WTC11 (cell line): ENCODE measurements at regions not wholly inside any gene's neighbourhood (a gene's known extent, or its start where the extent isn't known, plus 50 kb on each side); places are given as distances from the start of the nearest gene placed in this dataset.

Experiments used
- ATAC-seq: fragments of 200-7000 bp; cut with Tn5 transposase; 2 replicates; pipeline ENCODE4 v1.10.0; 2021; ENCODE audit warnings: mild to moderate bottlenecking, moderate library complexity
- CTCF ChIA-PET: fragments of 300-600 bp; sonication (Branson Sonifier 250); formaldehyde crosslinking; loops from one replicate; lab custom pipeline; 2021; ENCODE audit warnings: antibody characterized with exemption; lab: Charles Lee
- POLR2A ChIA-PET: fragments of 350-600 bp; sonication (Branson Sonifier 250); formaldehyde crosslinking; loops from one replicate; lab custom pipeline; 2021; ENCODE audit warnings: antibody characterized with exemption; lab: Charles Lee
- DNase-seq: peaks from one replicate; pipeline ENCODE4 v3.0.0; 2021; ENCODE audit warnings: low spot score
- H3K27ac Mint-ChIP-seq: 2 replicates; pipeline ENCODE4 v1.8.0; 2021; ENCODE audit warnings: mixed read lengths
- H3K27me3 Mint-ChIP-seq: 2 replicates; pipeline ENCODE4 v1.8.0; 2021; ENCODE audit warnings: low read depth, mild to moderate bottlenecking, moderate library complexity, mixed read lengths
- H3K36me3 Mint-ChIP-seq: 2 replicates; pipeline ENCODE4 v1.8.0; 2021; ENCODE audit warnings: mixed read lengths
- H3K4me1 Mint-ChIP-seq: 2 replicates; pipeline ENCODE4 v1.8.0; 2022; ENCODE audit warnings: mixed read lengths
- H3K4me3 Mint-ChIP-seq: 2 replicates; pipeline ENCODE4 v1.8.0; 2021; ENCODE audit warnings: mild to moderate bottlenecking, moderate library complexity, mixed read lengths
- H3K9me3 Mint-ChIP-seq: 2 replicates; pipeline ENCODE4 v1.8.0; 2021; ENCODE audit warnings: mixed read lengths
- CBFB ChIP-seq: sonication (generic); formaldehyde crosslinking; IDR thresholded peaks from 2 replicates; pipeline ENCODE4 v1.8.1; 2022; ENCODE audit warnings: mild to moderate bottlenecking, low read depth, missing genetic modification reagents
- ELF4 ChIP-seq: sonication (generic); formaldehyde crosslinking; IDR thresholded peaks from 2 replicates; pipeline ENCODE4 v1.8.1; 2022; ENCODE audit warnings: low read depth, mild to moderate bottlenecking, moderate library complexity, missing genetic modification reagents
- EMX1 ChIP-seq: fragments of 250-450 bp; sonication (Bioruptor Pico); IDR thresholded peaks from 2 replicates; pipeline ENCODE4 v1.8.0; 2021; ENCODE audit warnings: mild to moderate bottlenecking
- IRF2 ChIP-seq: sonication (generic); formaldehyde crosslinking; IDR thresholded peaks from 2 replicates; pipeline ENCODE4 v1.8.0; 2022; ENCODE audit warnings: low read depth, missing genetic modification reagents, borderline replicate concordance
- JUN ChIP-seq: sonication (generic); formaldehyde crosslinking; IDR thresholded peaks from 2 replicates; pipeline ENCODE4 v1.8.0; 2023; ENCODE audit warnings: mild to moderate bottlenecking, missing genetic modification reagents
- KAT7 ChIP-seq: sonication (generic); formaldehyde crosslinking; IDR thresholded peaks from 2 replicates; pipeline ENCODE4 v1.8.1; 2023; ENCODE audit warnings: missing genetic modification reagents, mild to moderate bottlenecking, borderline replicate concordance
- NFATC4 ChIP-seq: fragments of 250-450 bp; sonication (Bioruptor Pico); IDR thresholded peaks from 2 replicates; pipeline ENCODE4 v1.9.0; 2021; ENCODE audit warnings: mild to moderate bottlenecking
- NR2C2 ChIP-seq: sonication (generic); formaldehyde crosslinking; IDR thresholded peaks from 2 replicates; pipeline ENCODE4 v1.8.0; 2022; ENCODE audit warnings: mild to moderate bottlenecking, missing genetic modification reagents
- PRRX2 ChIP-seq: fragments of 250-450 bp; sonication (Bioruptor Pico); IDR thresholded peaks from 2 replicates; pipeline ENCODE4 v1.8.0; 2021; ENCODE audit warnings: mild to moderate bottlenecking
- TEAD1 ChIP-seq: sonication (generic); formaldehyde crosslinking; IDR thresholded peaks from 2 replicates; pipeline ENCODE4 v1.8.0; 2022; ENCODE audit warnings: mild to moderate bottlenecking, missing genetic modification reagents
- TEAD4 ChIP-seq: sonication (generic); formaldehyde crosslinking; IDR thresholded peaks from 2 replicates; pipeline ENCODE4 v1.8.0; 2022; ENCODE audit warnings: mild to moderate bottlenecking, missing genetic modification reagents
- ZNF232 ChIP-seq: sonication (generic); formaldehyde crosslinking; IDR thresholded peaks from 2 replicates; pipeline ENCODE4 v1.8.0; 2022; ENCODE audit warnings: mild to moderate bottlenecking, missing genetic modification reagents
- ZNF263 ChIP-seq: sonication (generic); formaldehyde crosslinking; IDR thresholded peaks from 2 replicates; pipeline ENCODE4 v1.8.1; 2022; ENCODE audit warnings: low read depth, mild to moderate bottlenecking, moderate library complexity, missing genetic modification reagents
- ZNF396 ChIP-seq: fragments of 250-450 bp; sonication (Bioruptor Pico); IDR thresholded peaks from 2 replicates; pipeline ENCODE4 v1.8.0; 2021; ENCODE audit warnings: mild to moderate bottlenecking, moderate library complexity, borderline replicate concordance
- ZNF671 ChIP-seq: fragments of 250-450 bp; sonication (Bioruptor Pico); IDR thresholded peaks from 2 replicates; pipeline ENCODE4 v1.8.0; 2021; ENCODE audit warnings: mild to moderate bottlenecking
- TF ChIP-seq, protein P1 (sequence below): sonication (generic); formaldehyde crosslinking; IDR thresholded peaks from 2 replicates; pipeline ENCODE4 v1.8.0; 2022; ENCODE audit warnings: mild to moderate bottlenecking, missing genetic modification reagents
- TF ChIP-seq, protein P2 (sequence below): sonication (generic); formaldehyde crosslinking; IDR thresholded peaks from 2 replicates; pipeline ENCODE4 v1.8.1; 2022; ENCODE audit warnings: low read depth, mild to moderate bottlenecking, moderate library complexity, missing genetic modification reagents, borderline replicate concordance
- TF ChIP-seq, protein P3 (sequence below): fragments of 250-450 bp; sonication (Bioruptor Pico); IDR thresholded peaks from 2 replicates; pipeline ENCODE4 v1.9.0; 2021; ENCODE audit warnings: mild to moderate bottlenecking
- TF ChIP-seq, protein P4 (sequence below): sonication (generic); formaldehyde crosslinking; IDR thresholded peaks from 2 replicates; pipeline ENCODE4 v1.8.1; 2023; ENCODE audit warnings: mild to moderate bottlenecking, missing genetic modification reagents, moderate library complexity
- TF ChIP-seq, protein P5 (sequence below): sonication (generic); formaldehyde crosslinking; IDR thresholded peaks from 2 replicates; pipeline ENCODE4 v1.8.1; 2023; ENCODE audit warnings: mild to moderate bottlenecking, missing genetic modification reagents
- TF ChIP-seq, protein P6 (sequence below): sonication (generic); formaldehyde crosslinking; IDR thresholded peaks from 2 replicates; pipeline ENCODE4 v1.8.1; 2022; ENCODE audit warnings: missing genetic modification reagents, borderline replicate concordance
- TF ChIP-seq, protein P7 (sequence below): sonication (generic); formaldehyde crosslinking; IDR thresholded peaks from 2 replicates; pipeline ENCODE4 v1.8.1; 2022; ENCODE audit warnings: mild to moderate bottlenecking, missing genetic modification reagents, moderate library complexity, borderline replicate concordance

DNA sequence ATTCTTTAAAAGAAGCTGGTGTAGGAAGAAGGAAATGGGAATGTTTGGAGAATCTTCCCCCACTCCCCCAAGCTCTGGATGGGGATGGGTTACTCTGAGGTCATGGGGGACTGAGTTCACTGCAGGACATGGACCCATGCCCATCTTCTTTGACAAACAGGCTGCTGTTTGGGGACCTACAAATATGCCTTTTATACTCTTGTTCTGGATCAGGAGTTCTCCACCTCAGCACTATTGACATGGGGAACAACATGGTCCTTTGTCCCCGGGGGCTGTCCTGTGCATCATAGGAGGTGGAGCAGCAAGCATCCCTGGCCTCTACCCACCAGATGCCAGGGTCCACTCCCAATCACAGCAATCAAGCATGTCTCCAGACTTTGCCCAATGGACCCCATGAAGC lies 365.8 kb upstream of the C1orf174 start (continued):
- TF ChIP-seq, protein P1, sequence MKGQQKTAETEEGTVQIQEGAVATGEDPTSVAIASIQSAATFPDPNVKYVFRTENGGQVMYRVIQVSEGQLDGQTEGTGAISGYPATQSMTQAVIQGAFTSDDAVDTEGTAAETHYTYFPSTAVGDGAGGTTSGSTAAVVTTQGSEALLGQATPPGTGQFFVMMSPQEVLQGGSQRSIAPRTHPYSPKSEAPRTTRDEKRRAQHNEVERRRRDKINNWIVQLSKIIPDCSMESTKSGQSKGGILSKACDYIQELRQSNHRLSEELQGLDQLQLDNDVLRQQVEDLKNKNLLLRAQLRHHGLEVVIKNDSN (CRISPR knock-in tag): no peak
- TF ChIP-seq EMX1 (CRISPR knock-in tag) (no peak), ELF4 (CRISPR knock-in tag) (no peak), PRRX2 (CRISPR knock-in tag) (no peak), KAT7 (CRISPR knock-in tag) (no peak), JUN (CRISPR knock-in tag) (no peak), TEAD4 (CRISPR knock-in tag) (no peak)
- TF ChIP-seq, protein P2, sequence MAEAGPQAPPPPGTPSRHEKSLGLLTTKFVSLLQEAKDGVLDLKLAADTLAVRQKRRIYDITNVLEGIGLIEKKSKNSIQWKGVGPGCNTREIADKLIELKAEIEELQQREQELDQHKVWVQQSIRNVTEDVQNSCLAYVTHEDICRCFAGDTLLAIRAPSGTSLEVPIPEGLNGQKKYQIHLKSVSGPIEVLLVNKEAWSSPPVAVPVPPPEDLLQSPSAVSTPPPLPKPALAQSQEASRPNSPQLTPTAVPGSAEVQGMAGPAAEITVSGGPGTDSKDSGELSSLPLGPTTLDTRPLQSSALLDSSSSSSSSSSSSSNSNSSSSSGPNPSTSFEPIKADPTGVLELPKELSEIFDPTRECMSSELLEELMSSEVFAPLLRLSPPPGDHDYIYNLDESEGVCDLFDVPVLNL: no peak

DNA sequence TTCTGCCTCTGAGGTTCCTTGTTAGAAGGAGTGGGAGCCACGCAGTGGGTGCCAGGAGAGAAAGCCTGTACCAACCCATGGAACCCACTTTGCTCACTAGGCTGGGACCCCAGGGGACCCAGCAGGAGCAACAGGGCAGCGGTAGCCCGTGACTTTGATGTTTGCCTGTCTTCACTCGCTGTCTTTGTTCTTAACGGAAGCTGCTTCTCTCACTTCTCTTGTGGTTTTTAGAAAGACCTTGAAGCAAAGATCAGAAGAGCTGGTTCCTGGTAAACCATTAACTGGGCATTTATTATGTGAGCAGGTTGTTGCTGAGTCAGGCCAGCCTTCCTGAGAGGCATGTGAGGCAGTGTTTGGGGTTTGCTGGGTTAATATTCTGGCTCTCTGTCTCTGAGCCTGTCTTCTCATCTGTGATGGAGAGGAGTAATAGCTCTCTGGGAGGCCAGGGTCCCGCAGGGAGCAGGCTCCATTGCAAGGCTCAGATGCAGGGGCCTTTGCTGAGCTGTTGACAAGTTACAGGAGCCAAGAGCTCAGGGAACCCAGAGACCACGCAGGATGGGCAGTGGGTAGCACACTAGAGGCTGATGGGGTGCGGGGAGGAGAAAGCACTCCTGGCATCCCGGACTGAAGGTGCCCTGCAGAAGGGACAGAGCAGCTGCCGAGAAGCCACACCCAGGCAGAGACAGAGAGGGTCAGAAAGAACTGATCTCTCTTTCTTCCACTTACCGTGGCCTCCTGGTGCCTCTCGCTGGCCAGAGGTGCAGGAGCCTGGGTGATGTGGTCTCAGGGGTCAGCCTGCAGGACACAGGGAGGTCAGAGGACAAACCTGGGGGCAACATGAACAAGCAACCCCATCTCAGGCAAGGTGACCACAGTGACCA lies 367.5 kb upstream of the C1orf174 start:
- POLR2A ChIA-PET: no interaction called here
- ATAC-seq (no peak), DNase-seq (no peak)
- CTCF ChIA-PET: no interaction called here
- H3K4me1 Mint-ChIP-seq: no peaks in the 10 kb centered on the region
- H3K27ac Mint-ChIP-seq: no peak overlapping the region
- H3K9me3 Mint-ChIP-seq: peaks cover 82% of the 10 kb centered on the region
- no peak overlapping the region for H3K4me3 Mint-ChIP-seq
- peaks cover 86% of the 10 kb centered on the region for H3K36me3 Mint-ChIP-seq
- H3K27me3 Mint-ChIP-seq: peaks cover 8% of the 10 kb centered on the region
- TF ChIP-seq ZNF232 (CRISPR knock-in tag): no peak
- TF ChIP-seq EMX1 (CRISPR knock-in tag): no peak
- TF ChIP-seq, protein P3, sequence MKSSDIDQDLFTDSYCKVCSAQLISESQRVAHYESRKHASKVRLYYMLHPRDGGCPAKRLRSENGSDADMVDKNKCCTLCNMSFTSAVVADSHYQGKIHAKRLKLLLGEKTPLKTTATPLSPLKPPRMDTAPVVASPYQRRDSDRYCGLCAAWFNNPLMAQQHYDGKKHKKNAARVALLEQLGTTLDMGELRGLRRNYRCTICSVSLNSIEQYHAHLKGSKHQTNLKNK (CRISPR knock-in tag): no peak
- no peak for TF ChIP-seq ZNF671 (CRISPR knock-in tag)
- no peak for TF ChIP-seq ZNF396 (CRISPR knock-in tag)
- no peak for TF ChIP-seq CBFB (CRISPR knock-in tag)
- no peak for TF ChIP-seq ZNF263 (CRISPR knock-in tag)
- TF ChIP-seq, protein P4, sequence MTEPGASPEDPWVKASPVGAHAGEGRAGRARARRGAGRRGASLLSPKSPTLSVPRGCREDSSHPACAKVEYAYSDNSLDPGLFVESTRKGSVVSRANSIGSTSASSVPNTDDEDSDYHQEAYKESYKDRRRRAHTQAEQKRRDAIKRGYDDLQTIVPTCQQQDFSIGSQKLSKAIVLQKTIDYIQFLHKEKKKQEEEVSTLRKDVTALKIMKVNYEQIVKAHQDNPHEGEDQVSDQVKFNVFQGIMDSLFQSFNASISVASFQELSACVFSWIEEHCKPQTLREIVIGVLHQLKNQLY (CRISPR knock-in tag): no peak
- no peak for TF ChIP-seq NFATC4 (CRISPR knock-in tag)
- TF ChIP-seq, protein P2: no peak
- TF ChIP-seq KAT7 (CRISPR knock-in tag): no peak
- TF ChIP-seq, protein P5, sequence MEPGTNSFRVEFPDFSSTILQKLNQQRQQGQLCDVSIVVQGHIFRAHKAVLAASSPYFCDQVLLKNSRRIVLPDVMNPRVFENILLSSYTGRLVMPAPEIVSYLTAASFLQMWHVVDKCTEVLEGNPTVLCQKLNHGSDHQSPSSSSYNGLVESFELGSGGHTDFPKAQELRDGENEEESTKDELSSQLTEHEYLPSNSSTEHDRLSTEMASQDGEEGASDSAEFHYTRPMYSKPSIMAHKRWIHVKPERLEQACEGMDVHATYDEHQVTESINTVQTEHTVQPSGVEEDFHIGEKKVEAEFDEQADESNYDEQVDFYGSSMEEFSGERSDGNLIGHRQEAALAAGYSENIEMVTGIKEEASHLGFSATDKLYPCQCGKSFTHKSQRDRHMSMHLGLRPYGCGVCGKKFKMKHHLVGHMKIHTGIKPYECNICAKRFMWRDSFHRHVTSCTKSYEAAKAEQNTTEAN (CRISPR knock-in tag): no peak
- no peak for TF ChIP-seq TEAD1 (CRISPR knock-in tag)
- TF ChIP-seq NR2C2 (CRISPR knock-in tag): no peak
- TF ChIP-seq IRF2 (CRISPR knock-in tag): no peak
- TF ChIP-seq, protein P6, sequence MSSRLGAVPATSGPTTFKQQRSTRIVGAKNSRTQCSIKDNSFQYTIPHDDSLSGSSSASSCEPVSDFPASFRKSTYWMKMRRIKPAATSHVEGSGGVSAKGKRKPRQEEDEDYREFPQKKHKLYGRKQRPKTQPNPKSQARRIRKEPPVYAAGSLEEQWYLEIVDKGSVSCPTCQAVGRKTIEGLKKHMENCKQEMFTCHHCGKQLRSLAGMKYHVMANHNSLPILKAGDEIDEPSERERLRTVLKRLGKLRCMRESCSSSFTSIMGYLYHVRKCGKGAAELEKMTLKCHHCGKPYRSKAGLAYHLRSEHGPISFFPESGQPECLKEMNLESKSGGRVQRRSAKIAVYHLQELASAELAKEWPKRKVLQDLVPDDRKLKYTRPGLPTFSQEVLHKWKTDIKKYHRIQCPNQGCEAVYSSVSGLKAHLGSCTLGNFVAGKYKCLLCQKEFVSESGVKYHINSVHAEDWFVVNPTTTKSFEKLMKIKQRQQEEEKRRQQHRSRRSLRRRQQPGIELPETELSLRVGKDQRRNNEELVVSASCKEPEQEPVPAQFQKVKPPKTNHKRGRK: no peak
- TF ChIP-seq, protein P7, sequence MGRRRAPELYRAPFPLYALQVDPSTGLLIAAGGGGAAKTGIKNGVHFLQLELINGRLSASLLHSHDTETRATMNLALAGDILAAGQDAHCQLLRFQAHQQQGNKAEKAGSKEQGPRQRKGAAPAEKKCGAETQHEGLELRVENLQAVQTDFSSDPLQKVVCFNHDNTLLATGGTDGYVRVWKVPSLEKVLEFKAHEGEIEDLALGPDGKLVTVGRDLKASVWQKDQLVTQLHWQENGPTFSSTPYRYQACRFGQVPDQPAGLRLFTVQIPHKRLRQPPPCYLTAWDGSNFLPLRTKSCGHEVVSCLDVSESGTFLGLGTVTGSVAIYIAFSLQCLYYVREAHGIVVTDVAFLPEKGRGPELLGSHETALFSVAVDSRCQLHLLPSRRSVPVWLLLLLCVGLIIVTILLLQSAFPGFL (CRISPR knock-in tag): no peak
